ENCODE measurements at regions not wholly inside any gene's neighbourhood (a gene's known extent, or its start where the extent isn't known, plus 50 kb on each side); places are given as distances from the start of the nearest gene placed in this dataset.

DNA sequence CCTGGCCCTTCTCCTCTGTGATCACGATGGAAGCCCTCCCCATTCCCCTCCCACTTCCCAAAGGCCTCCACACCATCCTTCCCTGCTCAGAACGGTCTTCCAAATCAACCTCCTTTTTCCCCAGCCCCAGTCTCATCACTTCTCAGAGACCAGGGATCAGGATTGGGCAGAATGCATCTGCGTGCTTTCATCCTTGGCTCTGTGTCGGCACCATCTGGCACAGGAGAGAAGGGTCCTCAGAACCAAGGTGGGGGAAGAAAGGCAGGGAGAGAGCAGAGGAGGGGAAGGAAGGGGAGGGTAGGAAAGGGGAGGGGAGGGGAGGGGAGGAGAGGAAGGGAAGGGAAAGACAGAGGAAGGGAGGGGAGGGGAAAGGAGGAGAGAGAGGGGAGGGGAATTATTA lies 52.4 kb upstream of the FICD start:
- Mint-ChIP-seq H3K27ac (no peak overlapping the region), H3K9me3 (no peaks in the 10 kb centered on the region), H3K36me3 (ENCODE audit: low read depth) (no peaks in the 10 kb centered on the region), H3K27me3 (ENCODE audit: insufficient read depth, low read depth, poor library complexity) (peaks cover 3% of the 10 kb centered on the region), H3K4me3 (no peak overlapping the region), H3K4me1 (peaks cover 7% of the 10 kb centered on the region; the same call in 2 of the 3 replicates)
- Histone ChIP-seq H3K9me2 (ENCODE audit: insufficient read depth) (no peaks in the 10 kb centered on the region), H3K4me2 (no peak overlapping the region), H3K4me3 (no peak overlapping the region), H3K4me1 (ENCODE audit: insufficient read depth) (peaks cover 9% of the 10 kb centered on the region; the same call in 1 of the 2 replicates), H3K36me3 (ENCODE audit: insufficient read depth) (no peaks in the 10 kb centered on the region), H3K79me2 (replicated peaks; ENCODE audit: insufficient read depth) (no peaks in the 10 kb centered on the region), H3F3A (replicated peaks; ENCODE audit: low read depth) (no peaks in the 10 kb centered on the region), H3K27me3 (ENCODE audit: insufficient read depth) (no peaks in the 10 kb centered on the region), H2AFZ (no peak overlapping the region), H4K20me1 (replicated peaks; ENCODE audit: insufficient read depth) (no peaks in the 10 kb centered on the region), H3K27ac (ENCODE audit: low read depth) (no peak overlapping the region)
- TF ChIP-seq EZH2phosphoT487 (IDR thresholded peaks at IDR 0.05; ENCODE audit: unreplicated experiment), result no peak
- TF ChIP-seq, protein P1, sequence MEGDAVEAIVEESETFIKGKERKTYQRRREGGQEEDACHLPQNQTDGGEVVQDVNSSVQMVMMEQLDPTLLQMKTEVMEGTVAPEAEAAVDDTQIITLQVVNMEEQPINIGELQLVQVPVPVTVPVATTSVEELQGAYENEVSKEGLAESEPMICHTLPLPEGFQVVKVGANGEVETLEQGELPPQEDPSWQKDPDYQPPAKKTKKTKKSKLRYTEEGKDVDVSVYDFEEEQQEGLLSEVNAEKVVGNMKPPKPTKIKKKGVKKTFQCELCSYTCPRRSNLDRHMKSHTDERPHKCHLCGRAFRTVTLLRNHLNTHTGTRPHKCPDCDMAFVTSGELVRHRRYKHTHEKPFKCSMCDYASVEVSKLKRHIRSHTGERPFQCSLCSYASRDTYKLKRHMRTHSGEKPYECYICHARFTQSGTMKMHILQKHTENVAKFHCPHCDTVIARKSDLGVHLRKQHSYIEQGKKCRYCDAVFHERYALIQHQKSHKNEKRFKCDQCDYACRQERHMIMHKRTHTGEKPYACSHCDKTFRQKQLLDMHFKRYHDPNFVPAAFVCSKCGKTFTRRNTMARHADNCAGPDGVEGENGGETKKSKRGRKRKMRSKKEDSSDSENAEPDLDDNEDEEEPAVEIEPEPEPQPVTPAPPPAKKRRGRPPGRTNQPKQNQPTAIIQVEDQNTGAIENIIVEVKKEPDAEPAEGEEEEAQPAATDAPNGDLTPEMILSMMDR (conservative IDR thresholded peaks at IDR 0.05; ENCODE audit: low read depth in 2 of 2), result peak in 1 of 2 experiments; percentile 48; a peak in 2 of 4 replicates
- ATAC-seq, result peak; percentile 45; the same call in 2 of the 3 replicates
- peak; percentile 9 for DNase-seq (ENCODE audit: low spot score)

DNA sequence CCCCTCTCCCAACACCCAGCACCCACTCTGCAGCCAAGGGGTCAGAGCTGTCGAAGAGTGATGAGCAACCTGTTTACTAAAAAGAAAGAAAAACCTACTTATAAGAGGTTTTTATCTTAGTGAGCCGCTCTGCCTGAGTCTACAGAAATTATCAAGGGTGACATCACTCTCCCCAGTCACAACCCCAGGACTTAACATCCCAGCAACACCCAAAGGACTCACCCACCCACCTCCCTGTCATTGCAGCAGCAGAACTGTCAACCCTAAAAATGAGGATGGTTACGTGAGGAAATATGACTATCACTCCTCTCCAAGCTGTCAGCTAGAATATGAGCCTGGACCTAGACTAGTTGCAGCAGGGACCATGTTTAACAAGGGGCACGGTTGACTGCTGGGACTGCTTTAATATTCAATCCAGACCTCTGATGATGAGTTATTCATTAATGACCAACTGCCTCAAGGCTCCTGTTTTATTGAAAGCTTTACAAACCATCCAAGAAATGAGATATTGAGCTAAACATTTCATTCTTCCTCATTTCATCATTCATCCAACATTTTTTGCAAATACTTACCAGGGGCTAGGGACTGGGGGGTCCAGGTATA lies 53.9 kb upstream of the FICD start:
- Mint-ChIP-seq H3K27ac (no peak overlapping the region), H3K4me1 (peaks cover 16% of the 10 kb centered on the region), H3K27me3 (ENCODE audit: insufficient read depth, low read depth, poor library complexity) (peaks cover 3% of the 10 kb centered on the region), H3K4me3 (no peak overlapping the region), H3K36me3 (ENCODE audit: low read depth) (peaks cover 3% of the 10 kb centered on the region; the same call in 2 of the 3 replicates), H3K9me3 (peaks cover 4% of the 10 kb centered on the region; the same call in 1 of the 3 replicates)
- no peaks in the 10 kb centered on the region for H3F3A ChIP-seq (replicated peaks; ENCODE audit: low read depth)
- no peak for DNase-seq (ENCODE audit: low spot score)
- no peak overlapping the region for H3K27ac ChIP-seq (ENCODE audit: low read depth)
- ATAC-seq, result no peak
- H3K36me3 ChIP-seq (ENCODE audit: insufficient read depth), result no peaks in the 10 kb centered on the region
- H3K27me3 ChIP-seq (ENCODE audit: insufficient read depth), result no peaks in the 10 kb centered on the region
- H3K4me2 ChIP-seq, result no peak overlapping the region
- no peaks in the 10 kb centered on the region for H4K20me1 ChIP-seq (replicated peaks; ENCODE audit: insufficient read depth)
- H3K4me1 ChIP-seq (ENCODE audit: insufficient read depth), result peaks cover 13% of the 10 kb centered on the region; the same call in 1 of the 2 replicates
- H3K4me3 ChIP-seq, result no peak overlapping the region
- 0 out of 2 replicates have a peak overlapping the region, but pooled peaks have one; percentile 47 for H2AFZ ChIP-seq
- H3K9me2 ChIP-seq (ENCODE audit: insufficient read depth), result no peaks in the 10 kb centered on the region
- H3K79me2 ChIP-seq (replicated peaks; ENCODE audit: insufficient read depth), result no peaks in the 10 kb centered on the region
- TF ChIP-seq NANOG (IDR thresholded peaks at IDR 0.05; ENCODE audit: borderline replicate concordance) (no peak), ZNF114 (CRISPR knock-in tag; IDR thresholded peaks at IDR 0.05) (no peak), EZH2phosphoT487 (IDR thresholded peaks at IDR 0.05; ENCODE audit: unreplicated experiment) (no peak), JUNB (IDR thresholded peaks at IDR 0.05; ENCODE audit: unreplicated experiment) (no peak), CREB1 (CRISPR knock-in tag; IDR thresholded peaks at IDR 0.05; ENCODE audit: low read depth) (no peak), ZNF331 (CRISPR knock-in tag; IDR thresholded peaks at IDR 0.05; ENCODE audit: low read depth) (no peak), POLR2AphosphoS5 (IDR thresholded peaks at IDR 0.05; ENCODE audit: low read depth) (no peak), EZH2 (IDR thresholded peaks at IDR 0.05; ENCODE audit: low read depth, unreplicated experiment) (no peak)
- TF ChIP-seq, protein P2, sequence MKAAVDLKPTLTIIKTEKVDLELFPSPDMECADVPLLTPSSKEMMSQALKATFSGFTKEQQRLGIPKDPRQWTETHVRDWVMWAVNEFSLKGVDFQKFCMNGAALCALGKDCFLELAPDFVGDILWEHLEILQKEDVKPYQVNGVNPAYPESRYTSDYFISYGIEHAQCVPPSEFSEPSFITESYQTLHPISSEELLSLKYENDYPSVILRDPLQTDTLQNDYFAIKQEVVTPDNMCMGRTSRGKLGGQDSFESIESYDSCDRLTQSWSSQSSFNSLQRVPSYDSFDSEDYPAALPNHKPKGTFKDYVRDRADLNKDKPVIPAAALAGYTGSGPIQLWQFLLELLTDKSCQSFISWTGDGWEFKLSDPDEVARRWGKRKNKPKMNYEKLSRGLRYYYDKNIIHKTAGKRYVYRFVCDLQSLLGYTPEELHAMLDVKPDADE (IDR thresholded peaks at IDR 0.05), result no peak
- TF ChIP-seq, protein P3, sequence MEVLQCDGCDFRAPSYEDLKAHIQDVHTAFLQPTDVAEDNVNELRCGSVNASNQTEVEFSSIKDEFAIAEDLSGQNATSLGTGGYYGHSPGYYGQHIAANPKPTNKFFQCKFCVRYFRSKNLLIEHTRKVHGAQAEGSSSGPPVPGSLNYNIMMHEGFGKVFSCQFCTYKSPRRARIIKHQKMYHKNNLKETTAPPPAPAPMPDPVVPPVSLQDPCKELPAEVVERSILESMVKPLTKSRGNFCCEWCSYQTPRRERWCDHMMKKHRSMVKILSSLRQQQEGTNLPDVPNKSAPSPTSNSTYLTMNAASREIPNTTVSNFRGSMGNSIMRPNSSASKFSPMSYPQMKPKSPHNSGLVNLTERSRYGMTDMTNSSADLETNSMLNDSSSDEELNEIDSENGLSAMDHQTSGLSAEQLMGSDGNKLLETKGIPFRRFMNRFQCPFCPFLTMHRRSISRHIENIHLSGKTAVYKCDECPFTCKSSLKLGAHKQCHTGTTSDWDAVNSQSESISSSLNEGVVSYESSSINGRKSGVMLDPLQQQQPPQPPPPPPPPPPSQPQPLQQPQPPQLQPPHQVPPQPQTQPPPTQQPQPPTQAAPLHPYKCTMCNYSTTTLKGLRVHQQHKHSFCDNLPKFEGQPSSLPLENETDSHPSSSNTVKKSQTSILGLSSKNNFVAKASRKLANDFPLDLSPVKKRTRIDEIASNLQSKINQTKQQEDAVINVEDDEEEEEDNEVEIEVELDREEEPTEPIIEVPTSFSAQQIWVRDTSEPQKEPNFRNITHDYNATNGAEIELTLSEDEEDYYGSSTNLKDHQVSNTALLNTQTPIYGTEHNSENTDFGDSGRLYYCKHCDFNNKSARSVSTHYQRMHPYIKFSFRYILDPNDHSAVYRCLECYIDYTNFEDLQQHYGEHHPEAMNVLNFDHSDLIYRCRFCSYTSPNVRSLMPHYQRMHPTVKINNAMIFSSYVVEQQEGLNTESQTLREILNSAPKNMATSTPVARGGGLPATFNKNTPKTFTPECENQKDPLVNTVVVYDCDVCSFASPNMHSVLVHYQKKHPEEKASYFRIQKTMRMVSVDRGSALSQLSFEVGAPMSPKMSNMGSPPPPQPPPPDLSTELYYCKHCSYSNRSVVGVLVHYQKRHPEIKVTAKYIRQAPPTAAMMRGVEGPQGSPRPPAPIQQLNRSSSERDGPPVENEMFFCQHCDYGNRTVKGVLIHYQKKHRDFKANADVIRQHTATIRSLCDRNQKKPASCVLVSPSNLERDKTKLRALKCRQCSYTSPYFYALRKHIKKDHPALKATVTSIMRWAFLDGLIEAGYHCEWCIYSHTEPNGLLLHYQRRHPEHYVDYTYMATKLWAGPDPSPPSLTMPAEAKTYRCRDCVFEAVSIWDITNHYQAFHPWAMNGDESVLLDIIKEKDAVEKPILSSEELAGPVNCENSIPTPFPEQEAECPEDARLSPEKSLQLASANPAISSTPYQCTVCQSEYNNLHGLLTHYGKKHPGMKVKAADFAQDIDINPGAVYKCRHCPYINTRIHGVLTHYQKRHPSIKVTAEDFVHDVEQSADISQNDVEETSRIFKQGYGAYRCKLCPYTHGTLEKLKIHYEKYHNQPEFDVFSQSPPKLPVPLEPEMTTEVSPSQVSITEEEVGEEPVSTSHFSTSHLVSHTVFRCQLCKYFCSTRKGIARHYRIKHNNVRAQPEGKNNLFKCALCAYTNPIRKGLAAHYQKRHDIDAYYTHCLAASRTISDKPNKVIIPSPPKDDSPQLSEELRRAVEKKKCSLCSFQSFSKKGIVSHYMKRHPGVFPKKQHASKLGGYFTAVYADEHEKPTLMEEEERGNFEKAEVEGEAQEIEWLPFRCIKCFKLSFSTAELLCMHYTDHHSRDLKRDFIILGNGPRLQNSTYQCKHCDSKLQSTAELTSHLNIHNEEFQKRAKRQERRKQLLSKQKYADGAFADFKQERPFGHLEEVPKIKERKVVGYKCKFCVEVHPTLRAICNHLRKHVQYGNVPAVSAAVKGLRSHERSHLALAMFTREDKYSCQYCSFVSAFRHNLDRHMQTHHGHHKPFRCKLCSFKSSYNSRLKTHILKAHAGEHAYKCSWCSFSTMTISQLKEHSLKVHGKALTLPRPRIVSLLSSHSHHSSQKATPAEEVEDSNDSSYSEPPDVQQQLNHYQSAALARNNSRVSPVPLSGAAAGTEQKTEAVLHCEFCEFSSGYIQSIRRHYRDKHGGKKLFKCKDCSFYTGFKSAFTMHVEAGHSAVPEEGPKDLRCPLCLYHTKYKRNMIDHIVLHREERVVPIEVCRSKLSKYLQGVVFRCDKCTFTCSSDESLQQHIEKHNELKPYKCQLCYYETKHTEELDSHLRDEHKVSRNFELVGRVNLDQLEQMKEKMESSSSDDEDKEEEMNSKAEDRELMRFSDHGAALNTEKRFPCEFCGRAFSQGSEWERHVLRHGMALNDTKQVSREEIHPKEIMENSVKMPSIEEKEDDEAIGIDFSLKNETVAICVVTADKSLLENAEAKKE (CRISPR knock-in tag; IDR thresholded peaks at IDR 0.05), result no peak

Measured in GM23338 (cell line).